ENCODE measurements at regions not wholly inside any gene's neighbourhood (a gene's known extent, or its start where the extent isn't known, plus 50 kb on each side); places are given as distances from the start of the nearest gene placed in this dataset.
"Not testable (repeated sequence)": the region's sequence is repeated elsewhere in the genome, so short reads cannot be mapped to it uniquely, and the experiment has no call there.

DNA sequence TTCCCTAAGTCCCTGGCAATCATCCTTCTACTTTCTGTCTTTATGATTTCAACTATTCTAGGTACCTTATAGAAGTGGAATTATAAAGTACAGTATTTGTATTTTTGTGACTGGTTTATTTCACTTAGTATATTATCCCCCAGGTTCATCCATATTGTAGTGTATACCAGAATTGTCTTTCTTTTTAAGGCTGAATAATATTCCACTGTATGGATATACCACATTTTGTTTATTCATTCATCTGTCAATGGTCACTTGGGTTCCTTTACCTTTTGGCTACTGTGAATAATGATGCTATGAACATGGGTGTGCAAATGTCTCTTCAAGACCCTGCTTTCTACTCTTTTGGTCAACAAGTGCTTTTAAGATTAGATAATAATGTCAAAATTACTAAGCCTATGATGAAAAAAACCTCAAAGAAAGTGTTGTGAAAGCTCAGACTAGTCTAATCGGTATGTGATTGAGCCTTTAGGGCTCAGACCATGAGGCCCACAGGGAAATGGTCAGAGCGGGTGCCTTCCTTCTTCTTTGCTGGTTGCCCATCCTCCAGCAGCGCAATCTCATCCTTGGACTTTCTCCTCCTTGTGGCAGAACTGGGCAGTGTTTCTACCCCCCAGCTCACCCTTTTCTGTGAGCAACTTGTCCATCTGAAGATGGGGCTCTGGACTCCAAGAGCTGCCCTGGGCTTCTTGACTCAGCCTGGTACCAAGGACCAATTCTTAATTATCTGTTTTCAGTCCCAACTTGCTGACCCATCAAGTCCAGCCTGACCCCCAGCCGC lies 105.4 kb downstream of the TTC8 start:
- peak in 1 of 3 donors; percentile 1 for DNase-seq (ENCODE audit: low read depth in 3 of 3, low spot score in 1 of 3)

DNA sequence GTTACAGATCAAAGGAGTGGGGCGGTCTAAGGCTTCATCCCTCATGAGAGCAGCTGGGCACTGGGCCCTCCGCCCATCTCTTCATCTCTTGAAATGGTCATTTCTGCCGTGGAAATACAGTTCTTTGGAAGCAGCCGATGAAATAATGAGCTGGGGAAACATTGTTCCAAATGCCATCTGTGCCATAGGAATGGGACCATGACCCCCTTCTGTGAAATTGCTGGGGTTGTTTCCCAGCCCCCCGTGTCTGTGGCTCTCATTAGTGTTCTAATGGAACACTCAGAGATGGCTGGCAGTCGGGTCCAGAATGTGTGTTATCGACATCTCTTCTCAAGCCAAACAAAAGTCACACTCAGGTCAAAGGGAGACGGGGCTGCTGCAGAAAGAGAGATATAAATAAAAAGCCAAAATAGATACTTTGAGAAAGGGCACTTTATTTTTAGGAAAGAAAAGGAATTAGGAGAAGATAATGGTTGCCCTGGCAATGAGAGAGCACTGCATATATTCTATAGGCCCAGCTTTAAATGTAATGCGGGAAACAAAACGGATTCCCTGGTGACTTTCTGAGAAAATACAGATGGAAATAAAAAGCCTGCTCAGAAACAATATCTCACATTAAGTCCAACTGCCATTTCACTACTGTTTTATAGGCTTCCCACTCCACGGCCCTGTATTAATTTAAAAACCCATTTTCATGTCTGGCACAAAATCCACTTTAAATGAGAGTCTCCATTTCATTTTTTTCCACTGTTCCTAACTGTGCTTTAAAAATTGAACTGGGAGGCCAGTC lies 107.1 kb downstream of the TTC8 start:
- DNase-seq (ENCODE audit: low read depth in 3 of 3, low spot score in 1 of 3) = no peak

DNA sequence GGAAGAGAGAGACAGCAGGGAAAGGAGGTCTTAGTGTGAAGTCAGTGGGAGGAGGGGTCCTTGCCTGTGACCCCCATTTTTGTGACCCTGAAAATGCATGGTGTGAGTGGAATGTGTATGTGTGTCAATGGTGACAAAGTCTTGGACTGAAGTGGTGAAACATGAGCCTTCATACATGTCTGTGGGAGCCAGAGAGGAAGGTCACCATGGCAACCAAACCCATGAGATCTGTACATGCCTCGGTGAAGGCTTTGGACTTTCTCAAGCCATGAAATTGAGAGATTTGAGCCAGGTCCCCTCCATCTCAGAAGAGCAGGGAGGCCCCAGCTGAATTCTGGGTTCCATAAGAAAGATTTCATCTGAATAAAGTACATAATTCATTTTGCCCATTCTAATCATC lies 108.7 kb downstream of the TTC8 start:
- DNase-seq (ENCODE audit: low read depth in 3 of 3, low spot score in 1 of 3) = no peak

DNA sequence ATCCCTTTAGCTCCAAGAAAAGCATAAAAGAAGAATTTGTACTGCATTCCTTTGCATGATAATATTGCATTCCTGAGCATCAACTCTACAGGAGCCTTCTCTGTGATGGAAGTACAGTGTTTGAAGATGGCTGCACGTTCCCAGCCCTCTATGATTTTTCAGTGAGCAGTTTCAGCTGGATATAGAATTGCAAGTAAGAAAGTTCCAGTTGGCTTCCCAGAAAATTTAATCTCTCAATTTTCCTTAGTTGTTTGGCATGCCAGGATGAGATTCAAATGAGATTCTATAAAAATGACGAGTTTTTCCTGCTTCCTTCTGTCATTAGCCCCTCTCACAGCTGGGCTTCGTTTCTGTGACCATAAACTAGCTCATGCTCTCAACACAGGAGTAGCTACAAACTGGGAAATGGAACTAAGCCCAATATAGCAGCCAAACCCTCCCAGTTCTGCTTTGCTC lies 109.9 kb downstream of the TTC8 start:
- DNase-seq (ENCODE audit: low read depth in 3 of 3, low spot score in 1 of 3) = no peak

DNA sequence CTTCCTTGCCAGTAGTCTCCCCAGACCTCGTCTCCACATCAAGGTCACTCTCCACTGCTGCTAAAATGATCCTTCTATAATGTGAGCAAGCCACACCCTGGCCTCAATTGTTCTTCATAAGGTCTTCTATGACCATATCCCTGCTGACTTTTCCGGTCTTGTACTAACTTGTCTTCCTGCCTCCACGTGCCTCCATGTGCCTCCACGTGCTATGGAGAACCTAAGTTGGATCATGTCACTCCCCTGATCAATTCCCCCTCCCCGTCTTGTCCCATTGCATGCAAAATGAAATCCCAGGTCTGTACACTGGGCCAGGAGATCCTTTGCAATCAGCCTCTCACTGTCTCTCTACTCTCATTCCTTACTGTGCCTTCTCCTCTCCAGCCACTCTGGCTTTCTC lies 110.6 kb downstream of the TTC8 start:
- no peak for DNase-seq (ENCODE audit: low read depth in 3 of 3, low spot score in 1 of 3)

DNA sequence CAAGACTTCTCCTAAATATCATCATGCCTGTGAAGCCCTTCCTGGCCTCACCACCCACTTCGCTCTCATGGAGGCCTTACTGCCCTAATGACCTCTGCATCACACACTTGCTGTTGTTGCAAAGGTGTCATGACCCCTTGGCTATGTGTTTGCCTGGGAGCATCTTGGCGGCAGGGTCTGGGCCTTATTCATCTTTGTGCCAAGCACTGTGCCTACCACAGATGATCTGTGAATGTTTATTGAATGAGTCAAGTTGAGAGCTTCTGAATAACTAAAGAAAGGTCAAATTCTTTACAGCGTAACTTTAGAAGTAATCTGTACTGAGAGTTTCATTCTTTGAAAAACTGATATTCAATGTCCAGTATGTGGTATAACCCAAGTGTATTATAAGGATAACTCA lies 113.3 kb downstream of the TTC8 start:
- DNase-seq (ENCODE audit: low read depth in 3 of 3, low spot score in 1 of 3) = no peak

DNA sequence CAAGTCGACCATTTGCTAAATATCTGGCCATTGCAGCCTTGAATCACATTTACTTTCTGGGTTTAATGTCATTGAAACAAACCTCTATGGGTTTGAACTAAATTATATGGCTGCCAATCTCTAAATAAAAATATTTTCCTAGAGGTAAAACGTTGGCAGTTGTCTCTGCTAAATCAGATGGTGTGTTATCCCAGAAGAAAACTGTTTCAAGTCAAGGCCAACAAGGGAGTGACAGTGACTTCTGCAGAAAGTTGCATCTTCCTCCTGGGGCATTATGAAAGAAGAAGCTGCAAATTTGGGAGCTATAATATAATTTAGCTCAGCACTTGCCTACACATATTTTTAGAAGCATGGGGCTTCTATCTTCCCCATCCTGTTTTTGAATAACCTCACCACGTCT lies 116.2 kb downstream of the TTC8 start:
- DNase-seq (ENCODE audit: low read depth in 3 of 3, low spot score in 1 of 3) = no peak

- DNase-seq (ENCODE audit: low read depth in 3 of 3, low spot score in 1 of 3) = no peak
These were observed 117.0 kb downstream of the TTC8 start for GRCh38 chr14:88941414-88941813.

- DNase-seq (ENCODE audit: low read depth in 3 of 3, low spot score in 1 of 3) = no peak
These were observed 123.5 kb downstream of the TTC8 start for GRCh38 chr14:88947646-88948598.

GRCh38 chr14:88950069-88950468 lies 125.6 kb downstream of the TTC8 start:
- DNase-seq (ENCODE audit: low read depth in 3 of 3, low spot score in 1 of 3) = no peak

- no peak for DNase-seq (ENCODE audit: low read depth in 3 of 3, low spot score in 1 of 3)
These were observed 126.9 kb downstream of the TTC8 start for GRCh38 chr14:88951370-88951769.

- no peak for DNase-seq (ENCODE audit: low read depth in 3 of 3, low spot score in 1 of 3)
These were observed 128.4 kb downstream of the TTC8 start for GRCh38 chr14:88952901-88953300.

DNA sequence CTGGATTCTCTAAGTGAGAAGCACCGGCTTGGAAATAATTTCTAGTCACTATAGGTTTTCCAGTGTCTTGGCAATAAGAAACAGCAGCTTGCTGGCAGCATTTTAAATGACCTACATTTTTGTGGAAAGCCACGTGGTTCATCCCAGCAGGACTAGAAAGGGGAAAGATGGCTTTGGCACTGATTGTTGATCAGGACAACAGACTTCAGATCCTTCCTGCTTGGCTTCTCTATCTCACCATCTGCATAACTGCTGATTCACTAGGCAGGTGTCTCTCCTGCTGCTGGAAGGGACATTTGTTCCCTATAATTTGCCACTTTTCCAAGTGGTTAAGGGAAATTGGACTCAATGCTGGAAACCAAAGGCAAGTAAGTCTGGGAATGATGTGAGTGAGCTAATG lies 131.0 kb downstream of the TTC8 start:
- no peak for DNase-seq (ENCODE audit: low read depth in 3 of 3, low spot score in 1 of 3)

GRCh38 chr14:88960496-88960895 lies 136.0 kb downstream of the TTC8 start:
- DNase-seq (ENCODE audit: low read depth in 3 of 3, low spot score in 1 of 3) = no peak

- DNase-seq (ENCODE audit: low read depth in 3 of 3, low spot score in 1 of 3) = no peak
These were observed 136.8 kb downstream of the TTC8 start for GRCh38 chr14:88961214-88961613.

DNA sequence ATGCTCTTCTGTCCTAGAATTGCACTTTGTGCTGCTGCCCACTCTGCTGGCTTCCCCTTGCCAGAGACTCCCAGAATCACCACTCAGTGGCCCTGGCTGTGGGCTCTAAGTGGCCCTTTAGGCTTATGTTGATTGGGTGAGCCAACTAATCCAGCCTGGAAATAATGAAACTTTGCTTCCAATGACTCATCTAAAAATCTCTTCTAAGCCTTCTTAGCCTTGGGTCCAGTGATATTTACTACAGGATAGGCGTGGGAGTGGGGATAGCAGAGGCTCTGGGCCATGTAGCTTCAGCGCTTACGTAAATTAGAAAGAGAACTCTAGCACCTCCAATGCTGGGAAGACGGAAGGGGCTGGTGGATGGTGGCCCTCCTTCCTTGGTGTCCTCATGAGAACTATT lies 137.9 kb downstream of the TTC8 start:
- no peak for DNase-seq (ENCODE audit: low read depth in 3 of 3, low spot score in 1 of 3)

DNA sequence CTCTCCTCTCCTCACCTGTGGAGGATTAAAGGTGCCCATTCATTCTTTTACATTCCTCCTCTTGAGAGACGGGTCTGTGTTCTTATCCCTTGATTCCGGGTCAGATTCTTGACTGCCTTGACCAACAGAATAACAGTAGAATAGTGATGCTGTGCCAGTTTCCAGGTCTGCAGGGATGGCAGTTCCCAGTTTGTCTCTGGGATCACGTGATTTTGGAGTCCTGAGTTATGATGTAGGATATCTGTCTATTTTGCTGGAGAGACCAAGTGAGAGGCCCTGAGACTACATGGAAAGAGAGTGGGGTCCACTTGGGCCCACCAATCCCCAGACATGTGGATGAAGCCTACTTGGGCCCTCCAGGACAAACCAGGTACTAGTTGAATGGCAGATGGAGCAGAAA lies 142.8 kb downstream of the TTC8 start:
- DNase-seq (ENCODE audit: low read depth in 3 of 3, low spot score in 1 of 3) = no peak

DNA sequence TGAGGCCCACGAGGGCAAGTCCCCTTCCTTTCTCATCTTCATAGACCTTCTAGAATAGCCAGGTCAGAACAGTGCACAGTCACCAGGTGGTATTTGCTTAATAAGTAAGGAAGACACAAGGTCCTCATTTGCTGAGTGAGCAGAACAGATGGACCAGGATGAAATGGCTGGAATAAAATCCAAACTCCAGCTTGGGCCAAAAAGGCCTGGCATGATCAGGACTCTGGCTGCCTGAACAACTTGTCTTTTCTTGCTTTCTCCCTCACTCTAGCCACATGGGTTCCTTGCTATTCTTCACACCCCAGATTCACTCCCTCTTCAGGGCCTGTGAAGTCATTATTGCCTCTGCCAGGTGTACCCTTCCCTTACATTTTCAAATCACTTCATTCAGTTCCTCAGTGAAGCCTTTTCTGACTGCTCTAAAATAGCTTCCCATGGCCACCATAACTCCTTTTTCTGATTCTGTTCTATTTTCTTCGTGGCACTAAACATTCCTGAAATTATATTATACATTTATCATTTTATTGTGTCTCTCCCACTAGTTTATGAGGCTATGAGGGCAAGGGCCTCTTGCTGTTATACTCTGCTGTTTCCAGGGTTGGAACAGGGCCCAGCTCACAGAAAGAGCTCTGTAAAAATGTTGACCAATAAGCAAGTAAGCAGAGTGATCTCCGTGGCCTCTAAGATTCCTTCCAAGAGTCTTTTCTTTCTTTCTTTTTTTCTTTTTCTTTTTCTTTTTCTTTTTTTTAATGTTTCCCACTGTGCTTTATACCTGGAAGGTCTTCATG lies 150.8 kb downstream of the TTC8 start:
- no peak for DNase-seq (ENCODE audit: low read depth in 3 of 3, low spot score in 1 of 3)

DNA sequence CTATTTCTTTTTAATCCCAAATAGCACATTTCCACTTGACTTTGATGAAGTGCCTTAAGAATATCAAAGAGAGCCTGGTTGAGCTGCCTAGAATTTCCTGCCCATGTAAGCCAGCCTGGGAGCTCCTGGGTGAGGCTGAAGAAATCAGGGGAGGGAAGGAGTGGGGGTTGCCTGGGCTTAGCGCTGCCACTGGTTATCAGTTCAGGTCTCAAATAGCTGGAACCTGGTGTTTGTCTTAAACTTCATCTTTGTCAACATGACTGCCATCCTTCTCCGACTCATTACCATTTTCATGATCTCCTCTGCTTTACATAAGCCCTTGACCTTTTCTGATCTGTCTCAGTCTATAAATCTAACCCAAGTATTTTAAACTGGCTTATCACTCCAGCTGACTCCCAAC lies 151.5 kb downstream of the TTC8 start:
- DNase-seq (ENCODE audit: low read depth in 3 of 3, low spot score in 1 of 3) = no peak

DNA sequence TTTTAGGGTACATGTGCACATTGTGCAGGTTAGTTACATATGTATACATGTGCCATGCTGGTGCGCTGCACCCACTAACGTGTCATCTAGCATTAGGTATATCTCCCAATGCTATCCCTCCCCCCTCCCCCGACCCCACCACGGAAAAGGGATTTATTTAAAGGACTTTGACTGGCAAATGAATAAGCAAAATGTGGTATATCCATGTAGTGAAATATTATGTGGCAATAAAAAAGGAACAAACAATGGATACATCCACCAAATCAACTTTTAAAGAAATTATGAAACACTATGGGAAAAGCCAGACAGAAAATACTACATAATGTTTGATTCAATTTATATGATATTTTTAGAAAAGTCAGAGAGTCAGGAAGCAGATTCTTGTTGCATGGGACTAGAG lies 156.5 kb downstream of the TTC8 start:
- not testable (repeated sequence) for DNase-seq (ENCODE audit: low read depth in 3 of 3, low spot score in 1 of 3)

DNA sequence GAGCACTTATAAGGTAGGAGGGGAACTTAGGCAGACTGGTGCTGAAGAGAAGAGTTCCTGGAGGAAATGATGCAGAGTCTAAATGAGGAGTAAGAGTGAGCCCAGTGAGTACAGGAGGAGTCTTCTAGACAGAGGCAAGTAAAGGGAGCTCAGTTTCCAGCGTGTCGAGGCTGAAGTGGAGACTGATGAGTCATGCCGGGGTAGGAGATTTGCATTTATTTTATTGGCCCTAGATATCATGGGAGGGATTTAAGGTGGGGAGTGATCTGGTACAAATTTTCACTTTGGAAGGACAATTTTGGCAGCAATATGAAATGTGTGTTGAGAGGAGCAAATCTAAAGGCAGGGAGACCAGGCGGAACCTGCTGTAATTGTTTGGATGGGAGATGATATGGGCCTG lies 157.5 kb downstream of the TTC8 start:
- DNase-seq (ENCODE audit: low read depth in 3 of 3, low spot score in 1 of 3) = no peak
